NT2/D1 (cell line): ENCODE measurements at regions not wholly inside any gene's neighbourhood (a gene's known extent, or its start where the extent isn't known, plus 50 kb on each side); places are given as distances from the start of the nearest gene placed in this dataset.

Source experiments
- SUZ12 ChIP-seq: IDR thresholded peaks from 2 replicates; pipeline ENCODE4 v1.6.1; 2011; ENCODE audit not compliant: insufficient read length, insufficient read depth; ENCODE audit errors: extremely low read depth
- YY1 ChIP-seq: IDR thresholded peaks from 2 replicates; pipeline ENCODE4 v1.6.1; 2011; ENCODE audit not compliant: insufficient read length, insufficient read depth
- ZNF274 ChIP-seq: IDR thresholded peaks from 2 replicates; pipeline ENCODE4 v1.6.1; 2011; ENCODE audit warnings: mild to moderate bottlenecking, low read depth, low read length

DNA sequence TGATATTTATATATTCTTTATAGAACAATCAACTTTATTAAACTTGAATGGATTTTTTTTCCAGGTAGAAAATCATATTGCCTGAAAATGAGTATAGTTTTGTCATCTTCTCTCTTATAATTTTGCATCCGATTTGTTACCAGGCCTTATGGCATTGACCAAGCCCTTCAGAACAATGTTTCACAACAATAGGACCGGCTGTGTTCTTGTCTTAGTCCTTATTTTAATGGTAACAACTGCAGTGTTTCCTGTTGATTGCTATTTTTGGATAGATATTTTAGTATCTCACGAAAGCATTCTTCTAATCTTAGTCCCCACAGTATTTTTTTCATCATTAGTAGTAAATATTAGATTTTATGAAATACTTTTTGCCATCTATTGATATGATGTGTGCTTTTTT lies 88.1 kb upstream of the ANKRD34C start:
- TF ChIP-seq YY1 (no peak), SUZ12 (no peak), ZNF274 (no peak)
